ENCODE measurements at regions not wholly inside any gene's neighbourhood (a gene's known extent, or its start where the extent isn't known, plus 50 kb on each side); places are given as distances from the start of the nearest gene placed in this dataset.

GRCh38 chr11:38476808-38477575, 1879.0 kb upstream of the RAG2 start:
- Histone ChIP-seq H3K27me3 (ENCODE audit: insufficient read depth, low read depth, low read length) (no peaks in the 10 kb centered on the region), H3K27ac (ENCODE audit: low read length) (no peak overlapping the region), H2AFZ (ENCODE audit: low read depth, low read length) (no peak overlapping the region), H3K79me2 (replicated peaks; ENCODE audit: insufficient read depth, low read length) (no peaks in the 10 kb centered on the region), H3K36me3 (ENCODE audit: insufficient read depth, low read length) (no peaks in the 10 kb centered on the region), H3K9ac (ENCODE audit: low read length) (no peak overlapping the region), H3K4me2 (ENCODE audit: low read length) (no peak overlapping the region), H3K9me3 (ENCODE audit: low read length) (no peaks in the 10 kb centered on the region), H3K9me2 (ENCODE audit: insufficient read depth, low read length) (no peaks in the 10 kb centered on the region), H3F3A (ENCODE audit: insufficient read depth, low read length, poor library complexity, severe bottlenecking) (no peaks in the 10 kb centered on the region), H3K4me3 (ENCODE audit: low read length) (no peak overlapping the region), H4K20me1 (ENCODE audit: insufficient read depth) (no peaks in the 10 kb centered on the region)
- TF ChIP-seq EZH2 (IDR thresholded peaks at IDR 0.05; ENCODE audit: borderline replicate concordance, insufficient read depth, low read length, poor library complexity, severe bottlenecking) = no peak

DNA sequence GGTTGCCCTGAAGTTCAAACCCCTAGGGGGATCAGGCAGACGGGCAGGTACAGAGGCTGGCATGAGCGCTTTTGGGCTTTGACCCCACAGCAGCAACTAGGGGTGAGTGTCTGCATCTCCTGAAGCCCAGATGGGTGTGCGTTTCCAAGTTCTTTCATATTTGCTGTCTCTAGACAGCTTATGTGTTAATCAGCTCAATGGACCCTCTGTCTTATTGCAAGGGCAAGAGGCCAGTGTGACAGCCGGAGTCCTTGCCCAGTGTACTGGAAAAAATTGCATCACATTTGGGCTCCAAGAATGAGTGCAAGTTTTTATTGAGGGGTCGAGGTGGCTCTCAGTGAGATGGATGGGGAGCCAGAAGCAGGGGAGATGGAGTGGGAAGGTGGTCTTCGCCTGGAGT, 1863.7 kb upstream of the RAG2 start:
- Histone ChIP-seq H3K27me3 (ENCODE audit: insufficient read depth, low read depth, low read length) (no peaks in the 10 kb centered on the region), H3F3A (ENCODE audit: insufficient read depth, low read length, poor library complexity, severe bottlenecking) (no peaks in the 10 kb centered on the region), H3K4me3 (ENCODE audit: low read length) (no peak overlapping the region), H3K4me2 (ENCODE audit: low read length) (no peak overlapping the region), H4K20me1 (ENCODE audit: insufficient read depth) (no peaks in the 10 kb centered on the region), H3K9ac (ENCODE audit: low read length) (no peak overlapping the region), H3K36me3 (ENCODE audit: insufficient read depth, low read length) (no peaks in the 10 kb centered on the region), H2AFZ (ENCODE audit: low read depth, low read length) (no peak overlapping the region), H3K9me2 (ENCODE audit: insufficient read depth, low read length) (no peaks in the 10 kb centered on the region), H3K79me2 (replicated peaks; ENCODE audit: insufficient read depth, low read length) (no peaks in the 10 kb centered on the region), H3K9me3 (ENCODE audit: low read length) (no peaks in the 10 kb centered on the region), H3K27ac (ENCODE audit: low read length) (no peak overlapping the region)
- TF ChIP-seq, protein P1, sequence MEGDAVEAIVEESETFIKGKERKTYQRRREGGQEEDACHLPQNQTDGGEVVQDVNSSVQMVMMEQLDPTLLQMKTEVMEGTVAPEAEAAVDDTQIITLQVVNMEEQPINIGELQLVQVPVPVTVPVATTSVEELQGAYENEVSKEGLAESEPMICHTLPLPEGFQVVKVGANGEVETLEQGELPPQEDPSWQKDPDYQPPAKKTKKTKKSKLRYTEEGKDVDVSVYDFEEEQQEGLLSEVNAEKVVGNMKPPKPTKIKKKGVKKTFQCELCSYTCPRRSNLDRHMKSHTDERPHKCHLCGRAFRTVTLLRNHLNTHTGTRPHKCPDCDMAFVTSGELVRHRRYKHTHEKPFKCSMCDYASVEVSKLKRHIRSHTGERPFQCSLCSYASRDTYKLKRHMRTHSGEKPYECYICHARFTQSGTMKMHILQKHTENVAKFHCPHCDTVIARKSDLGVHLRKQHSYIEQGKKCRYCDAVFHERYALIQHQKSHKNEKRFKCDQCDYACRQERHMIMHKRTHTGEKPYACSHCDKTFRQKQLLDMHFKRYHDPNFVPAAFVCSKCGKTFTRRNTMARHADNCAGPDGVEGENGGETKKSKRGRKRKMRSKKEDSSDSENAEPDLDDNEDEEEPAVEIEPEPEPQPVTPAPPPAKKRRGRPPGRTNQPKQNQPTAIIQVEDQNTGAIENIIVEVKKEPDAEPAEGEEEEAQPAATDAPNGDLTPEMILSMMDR (IDR thresholded peaks at IDR 0.05; ENCODE audit: poor library complexity, severe bottlenecking) = no peak
- TF ChIP-seq, protein P2, sequence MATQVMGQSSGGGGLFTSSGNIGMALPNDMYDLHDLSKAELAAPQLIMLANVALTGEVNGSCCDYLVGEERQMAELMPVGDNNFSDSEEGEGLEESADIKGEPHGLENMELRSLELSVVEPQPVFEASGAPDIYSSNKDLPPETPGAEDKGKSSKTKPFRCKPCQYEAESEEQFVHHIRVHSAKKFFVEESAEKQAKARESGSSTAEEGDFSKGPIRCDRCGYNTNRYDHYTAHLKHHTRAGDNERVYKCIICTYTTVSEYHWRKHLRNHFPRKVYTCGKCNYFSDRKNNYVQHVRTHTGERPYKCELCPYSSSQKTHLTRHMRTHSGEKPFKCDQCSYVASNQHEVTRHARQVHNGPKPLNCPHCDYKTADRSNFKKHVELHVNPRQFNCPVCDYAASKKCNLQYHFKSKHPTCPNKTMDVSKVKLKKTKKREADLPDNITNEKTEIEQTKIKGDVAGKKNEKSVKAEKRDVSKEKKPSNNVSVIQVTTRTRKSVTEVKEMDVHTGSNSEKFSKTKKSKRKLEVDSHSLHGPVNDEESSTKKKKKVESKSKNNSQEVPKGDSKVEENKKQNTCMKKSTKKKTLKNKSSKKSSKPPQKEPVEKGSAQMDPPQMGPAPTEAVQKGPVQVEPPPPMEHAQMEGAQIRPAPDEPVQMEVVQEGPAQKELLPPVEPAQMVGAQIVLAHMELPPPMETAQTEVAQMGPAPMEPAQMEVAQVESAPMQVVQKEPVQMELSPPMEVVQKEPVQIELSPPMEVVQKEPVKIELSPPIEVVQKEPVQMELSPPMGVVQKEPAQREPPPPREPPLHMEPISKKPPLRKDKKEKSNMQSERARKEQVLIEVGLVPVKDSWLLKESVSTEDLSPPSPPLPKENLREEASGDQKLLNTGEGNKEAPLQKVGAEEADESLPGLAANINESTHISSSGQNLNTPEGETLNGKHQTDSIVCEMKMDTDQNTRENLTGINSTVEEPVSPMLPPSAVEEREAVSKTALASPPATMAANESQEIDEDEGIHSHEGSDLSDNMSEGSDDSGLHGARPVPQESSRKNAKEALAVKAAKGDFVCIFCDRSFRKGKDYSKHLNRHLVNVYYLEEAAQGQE (IDR thresholded peaks at IDR 0.05; ENCODE audit: borderline replicate concordance) = no peak
- no peak for TF ChIP-seq EZH2 (IDR thresholded peaks at IDR 0.05; ENCODE audit: borderline replicate concordance, insufficient read depth, low read length, poor library complexity, severe bottlenecking)
- no peak for TF ChIP-seq RAD21 (conservative IDR thresholded peaks at IDR 0.05)
- TF ChIP-seq SMC3 (conservative IDR thresholded peaks at IDR 0.05; ENCODE audit: poor library complexity) = no peak
- TF ChIP-seq EP300 (conservative IDR thresholded peaks at IDR 0.05; ENCODE audit: poor library complexity, severe bottlenecking) = no peak
- TF ChIP-seq MXI1 (conservative IDR thresholded peaks at IDR 0.05; ENCODE audit: poor library complexity, severe bottlenecking) = no peak
- no peak for TF ChIP-seq TAF1 (IDR thresholded peaks at IDR 0.05; ENCODE audit: low read depth)
- no peak for TF ChIP-seq POLR2AphosphoS5 (IDR thresholded peaks at IDR 0.05)
